GM18907 (cell line): ENCODE measurements at regions not wholly inside any gene's neighbourhood (a gene's known extent, or its start where the extent isn't known, plus 50 kb on each side); places are given as distances from the start of the nearest gene placed in this dataset.
"Not testable (repeated sequence)": the region's sequence is repeated elsewhere in the genome, so short reads cannot be mapped to it uniquely, and the experiment has no call there.

Experiments used
- ATAC-seq: cut with Tn5 transposase; IDR thresholded peaks from one replicate; pipeline ENCODE4 v1.9.1; 2021; ENCODE audit warnings: mild to moderate bottlenecking, moderate library complexity; ENCODE audit not compliant: unreplicated experiment

DNA sequence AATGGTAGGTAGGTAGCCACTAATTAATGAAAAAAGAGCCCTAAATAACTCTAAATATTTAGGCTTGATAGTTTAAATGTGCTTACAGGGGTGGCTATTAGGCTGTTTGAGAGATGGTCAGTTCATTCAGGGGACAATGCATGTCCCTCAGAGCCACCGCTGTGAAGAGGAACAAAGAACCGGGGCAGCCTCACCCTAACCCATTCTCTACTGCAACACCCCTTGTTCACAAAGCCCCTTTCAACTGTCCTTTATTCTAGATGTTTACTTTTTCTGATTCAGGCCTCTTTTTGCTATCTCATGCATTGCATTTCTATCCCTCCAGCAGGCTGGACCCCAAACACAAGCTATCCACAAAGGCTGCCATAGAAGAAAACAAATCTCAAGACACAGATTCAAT is 906.7 kb downstream of the NR2F1-AS1 start:
- no peak for ATAC-seq

DNA sequence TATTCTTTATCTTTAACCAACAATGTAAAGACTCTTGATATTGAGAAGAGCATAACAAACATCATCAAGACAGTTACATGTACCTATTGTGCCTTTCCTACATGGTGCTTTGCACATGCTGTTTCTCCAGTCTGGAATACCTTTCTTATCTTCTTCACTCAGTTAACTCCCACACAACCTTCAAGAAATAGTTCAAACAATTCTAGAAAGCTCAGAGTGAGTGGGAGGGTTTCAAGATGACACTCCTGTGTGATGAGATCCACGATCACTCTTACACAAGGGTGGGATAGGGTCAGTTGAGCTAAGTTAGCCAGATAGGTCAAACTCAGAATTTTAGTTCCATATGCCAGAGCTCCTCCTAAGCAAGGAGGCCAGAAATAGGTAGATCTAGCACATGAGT is 915.5 kb downstream of the NR2F1-AS1 start:
- no peak for ATAC-seq

DNA sequence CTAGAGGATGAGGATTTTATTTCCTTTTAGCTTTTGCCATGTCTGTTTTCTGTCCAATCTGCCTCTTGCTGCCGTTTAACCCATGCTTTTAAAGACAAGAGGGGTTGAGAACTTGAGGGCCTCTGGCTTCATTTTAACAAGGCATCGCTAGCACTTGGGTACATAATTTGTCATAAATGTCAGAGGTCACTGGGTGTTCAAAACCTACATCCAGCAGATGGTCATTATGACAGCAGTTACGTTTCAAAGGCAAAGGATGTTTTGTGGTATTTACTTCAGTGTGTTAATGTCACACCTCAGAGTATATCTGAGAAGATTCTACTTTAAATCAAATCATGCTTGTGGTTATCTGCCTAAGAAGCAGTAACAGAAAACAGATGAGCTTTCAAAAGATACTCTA is 918.3 kb downstream of the NR2F1-AS1 start:
- ATAC-seq = no peak

DNA sequence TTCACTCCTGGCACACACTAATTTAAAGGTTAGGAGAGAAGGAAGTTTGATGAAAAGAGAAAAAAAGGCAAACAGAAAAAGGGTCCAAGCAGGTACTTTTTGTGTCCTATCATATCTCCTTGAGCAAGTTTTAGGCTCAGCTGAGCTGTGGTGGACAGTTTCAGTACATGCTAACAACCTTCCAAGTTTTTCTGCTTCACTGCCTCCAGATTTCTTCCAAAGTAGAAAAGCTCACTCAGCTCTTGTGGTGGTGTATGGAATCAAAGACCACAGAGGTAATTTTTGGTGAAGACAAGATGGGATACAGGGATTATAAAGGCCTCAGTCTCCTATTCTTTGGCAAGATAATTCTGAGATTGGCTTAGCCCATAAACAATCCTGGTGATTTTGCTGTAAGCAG is 921.8 kb downstream of the NR2F1-AS1 start:
- ATAC-seq = no peak

DNA sequence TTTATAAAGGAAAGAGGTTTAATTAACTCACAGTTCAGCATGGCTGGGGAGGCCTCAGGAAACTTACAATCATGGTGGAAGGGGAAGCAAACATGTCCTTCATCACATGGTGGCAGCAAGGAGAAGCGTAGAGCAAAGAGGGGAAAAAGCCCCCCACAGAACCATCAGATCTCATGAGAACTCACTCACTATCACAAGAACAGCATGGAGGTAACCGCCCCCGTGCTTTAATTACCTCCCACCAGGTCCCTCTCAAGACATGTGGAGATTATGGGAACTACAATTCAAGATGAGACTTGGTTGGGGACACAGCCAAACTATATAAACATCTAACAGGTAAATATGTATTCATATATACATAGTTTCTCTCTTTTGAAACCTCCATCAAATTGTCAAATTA is 926.4 kb downstream of the NR2F1-AS1 start:
- ATAC-seq = not testable (repeated sequence)

GRCh38 chr5:92653730-92654461 is 927.1 kb downstream of the NR2F1-AS1 start:
- ATAC-seq = no peak

DNA sequence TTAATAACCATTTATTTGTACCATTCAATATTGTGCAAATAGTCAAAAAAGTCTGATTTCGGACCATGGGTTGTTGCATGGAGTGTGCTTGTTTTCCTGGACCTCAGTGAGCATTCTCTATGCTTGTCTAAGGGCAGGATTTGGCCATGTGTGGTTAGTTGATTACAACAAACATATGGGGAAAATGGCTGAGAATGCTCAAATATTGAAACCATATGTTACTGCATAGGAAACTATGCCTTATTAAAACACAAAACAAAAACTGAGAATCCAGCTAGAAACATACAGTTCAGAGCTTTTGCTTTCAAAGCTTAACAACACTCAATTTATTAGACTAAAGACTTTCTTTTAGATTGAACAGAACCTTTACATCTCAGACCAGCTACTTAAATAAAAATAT is 928.3 kb downstream of the NR2F1-AS1 start:
- no peak for ATAC-seq

- no peak for ATAC-seq
Observed at GRCh38 chr5:92644266-92644886, 936.6 kb downstream of the NR2F1-AS1 start.

- ATAC-seq = no peak
Observed at GRCh38 chr5:92641031-92641962, 939.7 kb downstream of the NR2F1-AS1 start.

GRCh38 chr5:92640340-92640739 is 940.7 kb downstream of the NR2F1-AS1 start:
- no peak for ATAC-seq

DNA sequence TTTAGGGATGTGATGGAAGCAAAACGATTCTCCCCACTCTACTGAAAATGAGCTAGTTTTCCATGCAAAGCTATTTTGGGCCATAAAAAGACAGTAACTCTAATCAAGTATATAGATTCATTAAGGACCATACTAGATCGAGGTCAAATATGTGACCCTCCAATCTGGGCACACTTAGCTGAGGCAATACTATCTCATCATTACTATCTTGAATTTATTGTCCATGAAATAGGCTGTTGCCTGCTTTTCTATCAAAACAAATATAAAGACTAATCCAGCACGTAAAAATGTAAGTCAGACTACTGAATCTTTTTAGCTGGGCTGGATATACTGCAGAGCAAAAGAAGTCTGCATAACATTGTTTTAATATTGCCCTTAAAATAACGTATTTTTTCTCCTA is 943.1 kb downstream of the NR2F1-AS1 start:
- no peak for ATAC-seq

DNA sequence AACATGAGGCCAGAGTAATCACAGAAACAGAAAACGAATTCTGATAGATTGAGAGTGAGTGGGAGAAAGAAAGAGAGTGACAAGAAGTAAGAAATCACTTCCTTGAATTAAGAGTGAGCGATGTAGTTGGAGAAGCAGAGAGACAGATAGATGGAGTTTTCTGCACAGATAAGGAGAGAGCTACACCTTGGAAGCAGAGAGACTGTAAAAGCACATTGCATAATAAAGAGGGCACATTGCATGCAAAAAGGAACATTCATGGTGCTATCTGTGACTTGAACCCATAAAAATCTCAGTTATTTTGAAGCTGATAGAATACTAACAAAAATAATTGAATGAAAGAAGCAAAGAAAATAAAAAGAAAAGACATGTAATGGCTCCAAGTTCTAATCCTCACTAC is 943.8 kb downstream of the NR2F1-AS1 start:
- ATAC-seq = no peak

- ATAC-seq = no peak
Observed at GRCh38 chr5:92635001-92635461, 946.0 kb downstream of the NR2F1-AS1 start.

GRCh38 chr5:92633875-92634487 is 947.0 kb downstream of the NR2F1-AS1 start:
- no peak for ATAC-seq

- no peak for ATAC-seq
Observed at GRCh38 chr5:92633176-92633575, 947.8 kb downstream of the NR2F1-AS1 start.

DNA sequence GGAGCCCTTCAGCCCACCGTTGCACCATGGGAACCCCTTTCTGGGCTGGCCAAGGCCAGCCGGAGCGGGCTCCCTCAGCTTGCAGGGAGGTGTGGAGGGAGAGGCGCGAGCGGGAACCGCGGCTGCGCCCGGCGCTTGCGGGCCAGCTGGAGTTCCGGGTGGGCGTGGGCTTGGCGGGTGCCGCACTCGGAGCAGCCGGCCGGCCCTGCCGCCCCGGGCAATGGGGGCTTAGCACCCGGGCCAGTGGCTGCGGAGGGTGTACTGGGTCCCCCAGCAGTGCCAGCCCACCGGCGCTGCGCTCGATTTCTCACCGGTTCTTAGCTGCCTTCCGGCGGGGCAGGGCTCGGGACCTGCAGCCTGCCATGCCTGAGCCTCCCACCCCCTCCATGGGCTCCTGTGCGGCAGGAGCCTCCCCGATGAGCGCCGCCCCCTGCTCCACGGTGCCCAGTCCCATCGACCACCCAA is 949.8 kb downstream of the NR2F1-AS1 start:
- ATAC-seq = not testable (repeated sequence)

- no peak for ATAC-seq
Observed at GRCh38 chr5:92629574-92629973, 951.4 kb downstream of the NR2F1-AS1 start.

DNA sequence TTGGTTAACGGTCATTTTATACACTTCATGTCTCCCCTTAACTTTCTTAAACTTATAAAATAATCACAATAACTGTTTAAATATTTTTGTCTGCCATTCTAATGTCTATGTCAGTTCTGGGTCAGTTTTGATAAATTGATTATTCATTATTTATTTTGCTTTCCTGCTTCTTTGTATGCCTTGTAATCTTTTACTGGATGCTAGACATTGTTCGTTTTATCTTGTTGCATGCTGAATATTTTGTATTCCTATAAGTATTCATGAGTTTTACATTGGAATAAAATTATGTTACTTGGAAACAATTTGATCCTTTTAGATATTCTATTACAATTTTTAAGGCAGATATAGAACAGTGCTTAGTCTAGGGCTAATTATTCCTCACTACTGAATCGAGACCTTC is 952.0 kb downstream of the NR2F1-AS1 start:
- ATAC-seq = no peak

- ATAC-seq = no peak
Observed at GRCh38 chr5:92627186-92627585, 953.8 kb downstream of the NR2F1-AS1 start.

GRCh38 chr5:92616085-92616484 is 964.9 kb downstream of the NR2F1-AS1 start:
- no peak for ATAC-seq

DNA sequence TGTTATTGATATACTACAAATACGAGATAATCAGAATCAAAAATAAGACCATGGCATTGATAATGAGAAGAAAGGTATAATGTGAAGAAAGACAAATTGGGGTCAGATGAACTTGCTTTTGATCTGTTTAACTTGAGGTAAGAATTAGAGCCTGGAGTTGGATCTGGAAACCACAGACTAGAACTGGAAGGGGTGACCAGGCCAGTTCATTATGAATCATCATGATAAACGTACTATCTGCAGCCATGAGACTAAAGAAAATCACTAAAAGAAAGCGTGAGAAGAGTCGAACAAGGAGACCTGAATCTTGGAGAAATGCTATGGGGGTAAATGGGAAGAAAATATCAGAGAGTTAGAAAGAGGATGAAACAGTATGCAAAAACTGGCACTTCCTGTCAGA is 967.5 kb downstream of the NR2F1-AS1 start:
- ATAC-seq = no peak
